ENCODE measurements at regions not wholly inside any gene's neighbourhood (a gene's known extent, or its start where the extent isn't known, plus 50 kb on each side); places are given as distances from the start of the nearest gene placed in this dataset.

DNA sequence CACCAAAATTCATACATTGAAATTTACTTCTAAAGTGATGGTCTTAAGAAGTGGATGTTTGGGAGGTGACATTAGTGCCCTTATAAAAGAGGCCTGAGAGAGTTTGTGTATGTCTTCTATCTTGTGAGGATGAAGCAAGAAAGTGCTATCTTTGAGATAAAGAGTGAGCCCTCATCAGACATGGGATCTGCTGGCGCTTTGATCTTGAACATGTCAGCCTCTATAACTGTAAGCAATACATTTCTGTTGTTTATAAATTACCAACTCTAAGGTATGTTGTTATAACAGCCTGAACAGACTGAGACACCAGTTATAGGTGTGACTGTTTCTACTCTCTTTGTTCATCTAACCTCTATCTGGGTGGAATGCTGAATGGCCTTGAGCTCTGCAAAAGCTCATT, 54.5 kb upstream of the SETBP1 start:
- TF ChIP-seq POLR2A (IDR thresholded peaks at IDR 0.05; ENCODE audit: low read depth, low read length), result no peak
- no peak for TF ChIP-seq POLR2AphosphoS5 (IDR thresholded peaks at IDR 0.05; ENCODE audit: low read depth, low read length)
- TF ChIP-seq TAF1 (IDR thresholded peaks at IDR 0.05; ENCODE audit: borderline replicate concordance, low read depth, low read length), result no peak
